ENCODE measurements at regions not wholly inside any gene's neighbourhood (a gene's known extent, or its start where the extent isn't known, plus 50 kb on each side); places are given as distances from the start of the nearest gene placed in this dataset.

DNA sequence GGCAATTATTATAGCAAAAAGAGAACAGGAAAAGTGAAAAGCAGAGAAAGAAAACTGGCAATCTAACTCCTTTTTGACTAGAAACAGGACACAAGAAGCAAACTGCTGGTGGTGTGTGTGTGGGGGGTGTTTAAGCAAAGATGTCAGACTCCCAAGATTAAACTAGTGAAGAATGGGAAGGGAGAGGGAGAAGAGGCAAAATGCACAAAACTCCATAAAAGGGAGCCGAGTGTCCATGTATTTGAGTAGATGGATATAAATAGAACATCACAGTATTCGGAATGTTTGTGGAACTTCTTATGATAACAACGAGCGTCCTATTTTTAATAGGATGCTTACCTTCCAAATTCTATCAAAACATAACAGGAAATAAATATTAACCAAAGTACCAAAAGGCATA, 179.8 kb upstream of the TRIB2 start:
- no peak for TF ChIP-seq CTCF (IDR thresholded peaks at IDR 0.05)
- TF ChIP-seq POLR2A (IDR thresholded peaks at IDR 0.05) = no peak
